ENCODE measurements at regions not wholly inside any gene's neighbourhood (a gene's known extent, or its start where the extent isn't known, plus 50 kb on each side); places are given as distances from the start of the nearest gene placed in this dataset.

DNA sequence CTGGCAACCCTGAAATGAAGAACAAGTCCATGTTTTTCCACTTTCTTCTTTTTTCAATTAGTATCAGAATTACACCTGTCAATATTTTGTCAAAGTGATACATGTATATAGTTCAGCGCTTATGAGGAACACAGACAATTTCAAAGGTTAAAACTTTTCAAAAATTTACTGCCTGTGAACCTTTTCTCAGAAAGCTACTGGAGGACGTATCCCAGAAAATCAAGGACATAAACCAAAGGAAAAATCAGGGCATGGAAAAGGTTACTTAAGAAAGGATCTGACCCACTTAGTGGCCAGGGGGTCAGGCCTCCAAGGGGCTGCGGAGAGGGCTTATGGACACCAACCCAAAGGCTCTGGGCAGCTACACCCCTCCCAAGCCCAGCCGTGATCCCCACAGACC lies 81.1 kb upstream of the ACTRT2 start:
- TF ChIP-seq POLR2A (IDR thresholded peaks at IDR 0.05; ENCODE audit: low read length), result no peak
- no peak for TF ChIP-seq RFX5 (IDR thresholded peaks at IDR 0.05)
- TF ChIP-seq MYC (IDR thresholded peaks at IDR 0.05; ENCODE audit: borderline replicate concordance, low read length), result no peak
- no peak for TF ChIP-seq EP300 (IDR thresholded peaks at IDR 0.05)
- TF ChIP-seq FOSL2 (IDR thresholded peaks at IDR 0.05), result no peak
- TF ChIP-seq FOSL2 (CRISPR knock-in tag; IDR thresholded peaks at IDR 0.05), result no peak
- no peak for TF ChIP-seq BHLHE40 (IDR thresholded peaks at IDR 0.05; ENCODE audit: low read depth, low read length)
- TF ChIP-seq, protein P1, sequence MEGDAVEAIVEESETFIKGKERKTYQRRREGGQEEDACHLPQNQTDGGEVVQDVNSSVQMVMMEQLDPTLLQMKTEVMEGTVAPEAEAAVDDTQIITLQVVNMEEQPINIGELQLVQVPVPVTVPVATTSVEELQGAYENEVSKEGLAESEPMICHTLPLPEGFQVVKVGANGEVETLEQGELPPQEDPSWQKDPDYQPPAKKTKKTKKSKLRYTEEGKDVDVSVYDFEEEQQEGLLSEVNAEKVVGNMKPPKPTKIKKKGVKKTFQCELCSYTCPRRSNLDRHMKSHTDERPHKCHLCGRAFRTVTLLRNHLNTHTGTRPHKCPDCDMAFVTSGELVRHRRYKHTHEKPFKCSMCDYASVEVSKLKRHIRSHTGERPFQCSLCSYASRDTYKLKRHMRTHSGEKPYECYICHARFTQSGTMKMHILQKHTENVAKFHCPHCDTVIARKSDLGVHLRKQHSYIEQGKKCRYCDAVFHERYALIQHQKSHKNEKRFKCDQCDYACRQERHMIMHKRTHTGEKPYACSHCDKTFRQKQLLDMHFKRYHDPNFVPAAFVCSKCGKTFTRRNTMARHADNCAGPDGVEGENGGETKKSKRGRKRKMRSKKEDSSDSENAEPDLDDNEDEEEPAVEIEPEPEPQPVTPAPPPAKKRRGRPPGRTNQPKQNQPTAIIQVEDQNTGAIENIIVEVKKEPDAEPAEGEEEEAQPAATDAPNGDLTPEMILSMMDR (IDR thresholded peaks at IDR 0.05), result no peak
- TF ChIP-seq, protein P2, sequence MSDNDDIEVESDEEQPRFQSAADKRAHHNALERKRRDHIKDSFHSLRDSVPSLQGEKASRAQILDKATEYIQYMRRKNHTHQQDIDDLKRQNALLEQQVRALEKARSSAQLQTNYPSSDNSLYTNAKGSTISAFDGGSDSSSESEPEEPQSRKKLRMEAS (IDR thresholded peaks at IDR 0.05), result no peak
- TF ChIP-seq RAD21 (conservative IDR thresholded peaks at IDR 0.05 in 1 of 2, IDR thresholded peaks at IDR 0.05 in 1 of 2), result no peak
- no peak for TF ChIP-seq CEBPB (IDR thresholded peaks at IDR 0.05)
- no peak for TF ChIP-seq RCOR1 (IDR thresholded peaks at IDR 0.05; ENCODE audit: low read depth, low read length)
- TF ChIP-seq MAZ (IDR thresholded peaks at IDR 0.05; ENCODE audit: borderline replicate concordance, low read depth, low read length), result no peak
- TF ChIP-seq KDM1A (IDR thresholded peaks at IDR 0.05; ENCODE audit: low read depth), result no peak

All from A549 (cell line).